Fibroblast of lung (primary cell): ENCODE measurements at regions not wholly inside any gene's neighbourhood (a gene's known extent, or its start where the extent isn't known, plus 50 kb on each side); places are given as distances from the start of the nearest gene placed in this dataset.

ENCODE experiments used
- DNase-seq, 2 donors: peaks; one replicate each; pipeline versions ENCODE4 v3.0.0 to v3.0.0-alpha.2; 2010; ENCODE audit warnings: low read depth in 2 of 2
- H2AFZ ChIP-seq: 2 replicates; pipeline ENCODE4 v1.5.1; 2012; ENCODE audit warnings: low read length, control low read depth, inconsistent platforms
- H3K27ac ChIP-seq: 2 replicates; pipeline ENCODE4 v1.5.1; 2011; ENCODE audit warnings: low read length, control low read depth; ENCODE audit not compliant: insufficient read depth
- H3K27me3 ChIP-seq: 2 replicates; pipeline ENCODE4 v1.5.1; 2011; ENCODE audit warnings: mild to moderate bottlenecking, low read length; ENCODE audit not compliant: control insufficient read depth, insufficient read depth
- H3K36me3 ChIP-seq: 2 replicates; pipeline ENCODE4 v1.5.1; 2011; ENCODE audit warnings: low read length; ENCODE audit not compliant: control insufficient read depth, insufficient read depth
- H3K4me1 ChIP-seq: 2 replicates; pipeline ENCODE4 v1.5.1; 2011; ENCODE audit warnings: low read length; ENCODE audit not compliant: control insufficient read depth, insufficient read depth; ENCODE audit errors: extremely low read depth
- H3K4me2 ChIP-seq: 2 replicates; pipeline ENCODE4 v1.5.1; 2011; ENCODE audit warnings: low read length, control low read depth; ENCODE audit not compliant: insufficient read depth; ENCODE audit errors: extremely low read depth
- H3K4me3 ChIP-seq, 4 experiments: fragments of 200-600 bp in 1 of 4; sonication (generic) in 1 of 4; replicated peaks in 1 of 4; 2 replicates each; pipeline ENCODE4 v1.5.1; 2011 to 2016; ENCODE audit warnings: low read length in 4 of 4, low read depth in 3 of 4, mild to moderate bottlenecking in 3 of 4, control low read depth in 2 of 4, inconsistent platforms in 1 of 4, mixed read lengths in 1 of 4; ENCODE audit not compliant: insufficient read depth in 1 of 4; ENCODE audit errors: control extremely low read depth in 1 of 4
- H3K79me2 ChIP-seq: 2 replicates; pipeline ENCODE4 v1.5.1; 2012; ENCODE audit warnings: mild to moderate bottlenecking, low read length, inconsistent platforms; ENCODE audit not compliant: control insufficient read depth, insufficient read depth
- H3K9ac ChIP-seq: 2 replicates; pipeline ENCODE4 v1.5.1; 2011; ENCODE audit warnings: mild to moderate bottlenecking, low read length, control low read depth; ENCODE audit not compliant: insufficient read depth
- H3K9me3 ChIP-seq: 2 replicates; pipeline ENCODE4 v1.5.1; 2012; ENCODE audit warnings: low read depth, low read length; ENCODE audit not compliant: control insufficient read depth, insufficient read depth
- H4K20me1 ChIP-seq: 2 replicates; pipeline ENCODE4 v1.5.1; 2011; ENCODE audit warnings: low read length; ENCODE audit not compliant: control insufficient read depth, insufficient read depth; ENCODE audit errors: extremely low read depth
- EZH2 ChIP-seq: IDR thresholded peaks from 2 replicates; pipeline ENCODE4 v1.5.1; 2012; ENCODE audit warnings: low read length, control low read depth, mild to moderate bottlenecking; ENCODE audit errors: missing control alignments
- TF ChIP-seq, protein P1 (sequence below), 2 donors: IDR thresholded peaks in 1 of 2; conservative IDR thresholded peaks in 1 of 2; 1 replicate in 1 of 2; 2 replicates in 1 of 2; pipeline ENCODE4 v1.5.1; 2011 to 2012; ENCODE audit warnings: low read length in 2 of 2, control low read depth in 1 of 2, inconsistent platforms in 1 of 2, low read depth in 1 of 2, mild to moderate bottlenecking in 1 of 2

DNA sequence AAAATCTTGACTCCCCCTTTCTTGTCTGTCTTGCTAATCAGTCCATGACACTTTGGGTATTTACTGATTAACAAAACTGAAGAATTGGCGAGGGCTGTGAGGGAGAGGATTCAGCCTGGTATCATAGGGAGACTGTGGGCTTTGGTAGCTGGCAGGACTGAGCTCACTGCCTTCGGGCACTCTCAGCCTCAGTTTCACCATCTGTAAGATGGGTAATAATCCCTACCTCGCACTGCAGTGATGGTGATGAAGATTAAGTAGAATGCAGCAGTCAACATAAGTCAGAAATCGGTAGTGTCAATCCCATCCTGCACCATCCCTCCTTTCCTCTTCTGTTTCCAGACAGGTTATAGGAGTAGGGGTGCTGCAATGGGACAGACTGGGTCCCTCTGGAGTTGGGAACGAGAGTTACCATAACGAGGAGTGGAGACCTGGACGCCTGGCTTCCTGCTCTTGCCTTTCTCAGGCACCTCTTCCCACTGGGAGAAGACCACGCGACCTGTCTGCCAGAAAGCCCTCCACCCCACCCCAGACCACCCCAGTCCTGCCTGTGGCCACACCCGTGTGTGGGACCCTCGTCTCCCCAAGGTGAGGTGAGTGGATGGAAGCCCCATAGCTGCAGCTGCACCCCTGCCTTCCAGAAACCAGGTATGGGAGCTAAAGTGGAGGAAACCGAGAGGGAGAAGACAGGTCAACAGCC is 99.1 kb downstream of the SNX5 start:
- Histone ChIP-seq H4K20me1 (no peaks in the 10 kb centered on the region), H3K79me2 (no peaks in the 10 kb centered on the region), H3K9me3 (no peaks in the 10 kb centered on the region), H3K36me3 (no peaks in the 10 kb centered on the region), H3K27me3 (no peaks in the 10 kb centered on the region), H3K9ac (no peak overlapping the region), H3K27ac (no peak overlapping the region), H2AFZ (no peak overlapping the region), H3K4me2 (peak overlapping the region; percentile 73), H3K4me3 (peak overlapping the region in 1 of 4 experiments; percentile 5), H3K4me1 (peaks cover 13% of the 10 kb centered on the region)
- DNase-seq, result no peak
- TF ChIP-seq EZH2, result no peak
- TF ChIP-seq, protein P1, sequence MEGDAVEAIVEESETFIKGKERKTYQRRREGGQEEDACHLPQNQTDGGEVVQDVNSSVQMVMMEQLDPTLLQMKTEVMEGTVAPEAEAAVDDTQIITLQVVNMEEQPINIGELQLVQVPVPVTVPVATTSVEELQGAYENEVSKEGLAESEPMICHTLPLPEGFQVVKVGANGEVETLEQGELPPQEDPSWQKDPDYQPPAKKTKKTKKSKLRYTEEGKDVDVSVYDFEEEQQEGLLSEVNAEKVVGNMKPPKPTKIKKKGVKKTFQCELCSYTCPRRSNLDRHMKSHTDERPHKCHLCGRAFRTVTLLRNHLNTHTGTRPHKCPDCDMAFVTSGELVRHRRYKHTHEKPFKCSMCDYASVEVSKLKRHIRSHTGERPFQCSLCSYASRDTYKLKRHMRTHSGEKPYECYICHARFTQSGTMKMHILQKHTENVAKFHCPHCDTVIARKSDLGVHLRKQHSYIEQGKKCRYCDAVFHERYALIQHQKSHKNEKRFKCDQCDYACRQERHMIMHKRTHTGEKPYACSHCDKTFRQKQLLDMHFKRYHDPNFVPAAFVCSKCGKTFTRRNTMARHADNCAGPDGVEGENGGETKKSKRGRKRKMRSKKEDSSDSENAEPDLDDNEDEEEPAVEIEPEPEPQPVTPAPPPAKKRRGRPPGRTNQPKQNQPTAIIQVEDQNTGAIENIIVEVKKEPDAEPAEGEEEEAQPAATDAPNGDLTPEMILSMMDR (conservative IDR thresholded peaks at IDR 0.05 in 1 of 2, IDR thresholded peaks at IDR 0.05 in 1 of 2; ENCODE audit: low read depth in 1 of 2, low read length in 2 of 2), result no peak

DNA sequence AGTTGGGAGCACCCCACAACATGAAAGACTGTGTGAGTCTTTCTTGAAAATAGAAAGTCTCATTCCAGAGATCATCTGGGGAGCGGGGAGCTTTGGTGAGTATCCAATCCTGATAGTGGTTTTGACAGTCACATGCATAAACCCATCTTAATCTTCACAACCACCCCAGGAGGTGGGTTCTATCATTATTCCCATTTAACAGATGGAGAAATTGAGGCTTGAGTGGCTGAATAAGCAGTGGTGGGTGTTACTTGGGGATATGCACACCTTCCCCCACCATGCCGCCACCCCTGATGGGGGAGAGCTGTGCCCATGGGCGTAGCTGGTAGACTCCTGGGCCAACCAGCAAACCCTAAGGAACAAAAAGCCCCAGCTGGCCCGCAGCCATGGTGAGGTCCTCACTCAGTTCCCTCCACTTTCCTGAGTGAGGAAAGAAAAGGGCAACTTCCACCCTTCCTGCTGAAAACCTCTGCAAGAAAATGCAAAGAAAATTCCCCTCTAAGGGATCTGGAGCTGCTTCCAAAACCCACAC is 99.8 kb downstream of the SNX5 start:
- peaks cover 9% of the 10 kb centered on the region for H3K4me1 ChIP-seq
- no peak overlapping the region for H3K9ac ChIP-seq

DNA sequence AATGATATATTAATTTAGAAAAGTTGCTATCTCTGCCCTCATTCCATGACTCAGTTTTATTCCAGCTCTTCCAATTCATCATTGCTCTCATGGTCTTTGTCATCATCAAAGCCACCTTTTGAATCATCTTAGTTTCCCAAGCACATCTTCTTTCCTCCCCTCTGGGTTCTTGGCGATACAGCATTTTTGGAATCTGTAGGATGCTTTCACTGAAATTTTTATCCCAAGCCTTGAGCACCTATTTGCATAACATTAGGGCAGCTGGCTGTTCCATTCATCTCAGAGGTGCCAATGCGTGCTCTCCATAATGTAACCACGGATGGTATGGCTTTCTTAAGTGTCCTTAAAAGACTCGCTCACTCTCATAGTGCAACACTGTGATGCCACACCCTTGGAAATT is 100.4 kb downstream of the SNX5 start:
- Histone ChIP-seq H3K9me3 (no peaks in the 10 kb centered on the region), H3K79me2 (no peaks in the 10 kb centered on the region), H3K36me3 (no peaks in the 10 kb centered on the region), H3K27me3 (no peaks in the 10 kb centered on the region), H2AFZ (no peak overlapping the region), H3K4me1 (peaks cover 4% of the 10 kb centered on the region), H3K4me2 (no peak overlapping the region), H4K20me1 (no peaks in the 10 kb centered on the region), H3K4me3 (no peak overlapping the region), H3K9ac (no peak overlapping the region), H3K27ac (no peak overlapping the region)
- DNase-seq, result no peak
- TF ChIP-seq EZH2, result no peak
- TF ChIP-seq, protein P1 (conservative IDR thresholded peaks at IDR 0.05 in 1 of 2, IDR thresholded peaks at IDR 0.05 in 1 of 2; ENCODE audit: low read depth in 1 of 2, low read length in 2 of 2), result no peak

More for the DNA sequence above, 99.8 kb downstream of the SNX5 start:
- no peaks in the 10 kb centered on the region for H3K27me3 ChIP-seq
- DNase-seq, result no peak
- H3K9me3 ChIP-seq, result no peaks in the 10 kb centered on the region
- H3K4me3 ChIP-seq, result no peak overlapping the region
- H3K27ac ChIP-seq, result no peak overlapping the region
- no peak overlapping the region for H2AFZ ChIP-seq
- no peak for TF ChIP-seq EZH2
- TF ChIP-seq, protein P1 (conservative IDR thresholded peaks at IDR 0.05 in 1 of 2, IDR thresholded peaks at IDR 0.05 in 1 of 2; ENCODE audit: low read depth in 1 of 2, low read length in 2 of 2), result no peak
- no peaks in the 10 kb centered on the region for H4K20me1 ChIP-seq
- no peak overlapping the region for H3K4me2 ChIP-seq
- H3K79me2 ChIP-seq, result no peaks in the 10 kb centered on the region
- H3K36me3 ChIP-seq, result no peaks in the 10 kb centered on the region
